Effector memory CD4-positive, alpha-beta T cell (primary cell): ENCODE measurements at regions not wholly inside any gene's neighbourhood (a gene's known extent, or its start where the extent isn't known, plus 50 kb on each side); places are given as distances from the start of the nearest gene placed in this dataset.

Source experiments
- DNase-seq, 3 donors: peaks; one replicate each; pipeline ENCODE4 v3.0.0-alpha.2; 2020
- H3K27ac ChIP-seq: 2 replicates; pipeline ENCODE4 v1.7.0; 2013; ENCODE audit warnings: mild to moderate bottlenecking, low read length, moderate library complexity; ENCODE audit not compliant: insufficient read depth, poor library complexity, severe bottlenecking
- H3K27me3 ChIP-seq: replicated peaks from 2 replicates; pipeline ENCODE4 v1.7.0; 2013; ENCODE audit warnings: mild to moderate bottlenecking, low read length; ENCODE audit not compliant: insufficient read depth, control insufficient read depth, poor library complexity, severe bottlenecking
- H3K36me3 ChIP-seq: 2 replicates; pipeline ENCODE4 v1.7.0; 2013; ENCODE audit warnings: mild to moderate bottlenecking, low read length, moderate library complexity; ENCODE audit not compliant: control insufficient read depth, insufficient read depth
- H3K4me1 ChIP-seq: 2 replicates; pipeline ENCODE4 v1.7.0; 2013; ENCODE audit warnings: low read length, mild to moderate bottlenecking; ENCODE audit not compliant: control insufficient read depth, insufficient read depth, poor library complexity, severe bottlenecking
- H3K4me3 ChIP-seq: 2 replicates; pipeline ENCODE4 v1.7.0; 2013; ENCODE audit warnings: low read length, low read depth, mild to moderate bottlenecking; ENCODE audit not compliant: insufficient read depth, poor library complexity, severe bottlenecking
- H3K9me3 ChIP-seq: 2 replicates; pipeline ENCODE4 v1.7.0; 2013; ENCODE audit warnings: mild to moderate bottlenecking, low read length, moderate library complexity; ENCODE audit not compliant: control insufficient read depth

DNA sequence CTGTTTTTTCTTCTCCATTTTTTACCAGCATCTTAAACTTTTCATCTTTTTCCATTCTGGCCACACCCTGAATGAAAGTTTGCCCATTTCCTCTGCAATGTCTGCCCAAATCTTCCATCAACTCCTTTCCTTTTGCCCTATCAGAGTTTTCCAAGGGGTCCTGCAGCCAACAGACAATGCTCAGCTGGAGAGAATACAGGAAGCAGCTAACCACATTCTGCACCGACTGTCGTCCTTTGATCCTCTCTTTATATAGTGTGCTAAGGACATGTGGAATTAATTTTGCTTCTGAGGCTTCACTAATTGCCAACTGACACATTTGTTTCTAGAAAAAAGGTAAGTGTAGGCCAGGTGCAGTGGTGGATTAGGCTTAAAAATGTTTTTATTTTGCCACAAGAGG lies 50.5 kb upstream of the DLX2 start:
- no peak for DNase-seq
- no peaks in the 10 kb centered on the region for H3K36me3 ChIP-seq
- no peaks in the 10 kb centered on the region for H3K4me1 ChIP-seq
- no peaks in the 10 kb centered on the region for H3K9me3 ChIP-seq
- H3K27ac ChIP-seq = no peak overlapping the region
- no peaks in the 10 kb centered on the region for H3K27me3 ChIP-seq
- no peak overlapping the region for H3K4me3 ChIP-seq

GRCh38 chr2:172153757-172154156 lies 51.1 kb upstream of the DLX2 start:
- Histone ChIP-seq H3K36me3 (no peaks in the 10 kb centered on the region), H3K4me3 (no peak overlapping the region), H3K9me3 (no peaks in the 10 kb centered on the region), H3K4me1 (no peaks in the 10 kb centered on the region), H3K27me3 (no peaks in the 10 kb centered on the region), H3K27ac (no peak overlapping the region)
- DNase-seq = no peak

DNA sequence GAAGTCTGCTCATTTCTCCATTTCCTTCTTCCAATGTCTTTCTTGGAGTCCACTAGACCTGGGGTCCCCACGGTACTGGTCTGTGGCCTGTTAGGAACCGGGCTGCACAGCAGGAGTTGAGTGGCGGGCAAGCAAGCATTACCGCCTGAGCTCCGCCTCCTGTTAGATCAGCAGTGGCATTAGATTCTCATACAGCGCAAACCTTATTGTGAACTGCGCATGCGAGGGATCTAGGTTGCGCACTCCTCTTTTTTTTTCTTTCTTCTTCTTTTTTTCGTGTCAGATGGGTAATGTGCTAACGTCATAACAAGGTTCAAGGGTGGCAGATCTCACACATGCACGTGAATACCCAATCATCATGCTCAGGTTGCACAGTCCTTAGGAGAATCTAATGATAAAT lies 53.1 kb upstream of the DLX2 start:
- H3K27me3 ChIP-seq = no peaks in the 10 kb centered on the region
- no peaks in the 10 kb centered on the region for H3K4me1 ChIP-seq
- no peak for DNase-seq
- no peak overlapping the region for H3K27ac ChIP-seq
- H3K36me3 ChIP-seq = no peaks in the 10 kb centered on the region
- H3K9me3 ChIP-seq = no peaks in the 10 kb centered on the region
- H3K4me3 ChIP-seq = no peak overlapping the region

GRCh38 chr2:172160839-172161238 lies 58.1 kb upstream of the DLX2 start:
- Histone ChIP-seq H3K27ac (no peak overlapping the region), H3K4me3 (no peak overlapping the region), H3K9me3 (no peaks in the 10 kb centered on the region), H3K36me3 (no peaks in the 10 kb centered on the region), H3K4me1 (no peaks in the 10 kb centered on the region), H3K27me3 (no peaks in the 10 kb centered on the region)
- no peak for DNase-seq

DNA sequence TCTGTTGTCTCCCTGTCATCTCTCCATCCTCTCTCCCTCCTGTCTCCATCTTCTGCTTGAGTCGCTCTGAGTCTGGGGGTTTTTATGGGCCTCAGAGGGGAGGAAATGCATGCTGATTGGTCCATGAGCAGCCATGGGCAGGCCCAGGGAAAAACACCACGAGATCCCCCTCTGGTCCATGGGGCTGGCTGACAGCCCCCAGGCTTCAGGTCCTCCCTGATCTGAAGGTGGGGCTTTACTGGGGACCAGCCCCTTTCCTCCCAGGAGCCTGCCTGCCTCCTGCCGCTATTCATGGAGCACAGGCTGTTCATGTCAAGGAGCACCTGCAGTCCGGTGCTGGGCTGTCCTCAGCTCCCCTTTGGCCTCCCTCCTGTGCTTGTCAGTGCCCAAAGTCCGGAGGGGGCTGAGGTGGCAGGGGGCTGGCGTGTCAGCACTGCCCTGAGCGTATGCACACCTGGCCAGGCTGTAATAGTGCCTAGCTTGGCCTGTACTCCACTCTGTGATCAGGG lies 59.6 kb upstream of the DLX2 start:
- Histone ChIP-seq H3K27me3 (no peaks in the 10 kb centered on the region), H3K27ac (no peak overlapping the region), H3K36me3 (no peaks in the 10 kb centered on the region), H3K4me3 (no peak overlapping the region), H3K9me3 (no peaks in the 10 kb centered on the region), H3K4me1 (no peaks in the 10 kb centered on the region)
- DNase-seq = no peak

DNA sequence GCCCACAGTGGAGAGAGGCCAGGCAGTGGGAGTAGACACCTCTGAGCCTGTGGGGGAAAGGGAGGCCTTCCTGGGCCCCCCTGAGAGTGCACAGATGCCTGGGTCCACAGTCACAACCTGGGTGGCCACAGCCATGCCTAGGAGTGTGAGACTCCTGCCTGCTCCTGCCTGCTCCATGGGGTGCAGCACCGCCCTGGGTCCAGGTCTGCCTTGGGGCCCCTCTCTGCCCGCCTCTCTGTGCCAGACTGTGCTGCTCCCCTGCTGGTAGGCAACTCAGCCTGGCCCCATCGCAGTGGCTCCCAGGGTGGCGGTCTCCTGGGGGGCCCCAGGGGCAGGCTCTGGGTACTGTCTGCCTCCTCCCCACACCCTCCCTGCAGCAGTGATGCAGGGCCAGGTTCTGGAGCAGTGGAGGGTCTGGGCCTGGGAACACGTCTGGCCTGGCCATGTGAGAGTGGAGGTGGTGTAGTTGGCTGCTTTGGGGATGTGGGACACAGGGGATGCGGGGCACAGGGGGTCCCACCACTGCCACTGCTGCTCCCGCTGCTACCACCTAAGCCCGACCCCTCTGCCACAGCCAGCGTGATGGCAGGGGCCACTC lies 60.1 kb upstream of the DLX2 start:
- no peaks in the 10 kb centered on the region for H3K4me1 ChIP-seq
- H3K9me3 ChIP-seq = no peaks in the 10 kb centered on the region
- H3K36me3 ChIP-seq = no peaks in the 10 kb centered on the region
- no peak overlapping the region for H3K27ac ChIP-seq
- H3K27me3 ChIP-seq = no peaks in the 10 kb centered on the region
- DNase-seq = no peak
- no peak overlapping the region for H3K4me3 ChIP-seq

DNA sequence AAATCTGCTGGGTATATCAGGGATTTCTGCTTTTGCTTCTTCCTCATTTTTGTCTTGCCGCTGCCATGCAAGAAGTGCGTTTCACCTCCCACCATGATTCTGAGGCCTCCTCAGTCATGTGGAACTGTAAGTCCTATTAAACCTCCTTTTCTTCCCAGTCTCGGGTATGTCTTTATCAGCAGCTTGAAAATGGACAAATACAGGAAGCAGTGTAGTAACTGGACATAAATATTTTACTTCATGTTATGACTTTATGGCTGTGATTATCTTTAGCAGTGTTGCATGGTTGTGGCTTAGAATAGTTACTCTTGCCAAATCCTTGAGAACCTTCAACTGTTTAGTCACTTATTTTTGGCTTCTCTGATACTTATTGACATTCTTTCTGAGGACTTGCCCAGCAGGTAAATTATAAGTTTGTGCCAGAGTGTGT lies 66.2 kb upstream of the DLX2 start:
- H3K4me1 ChIP-seq = peaks cover 4% of the 10 kb centered on the region
- no peak overlapping the region for H3K4me3 ChIP-seq
- H3K36me3 ChIP-seq = no peaks in the 10 kb centered on the region
- no peak for DNase-seq
- no peak overlapping the region for H3K27ac ChIP-seq
- H3K9me3 ChIP-seq = no peaks in the 10 kb centered on the region
- H3K27me3 ChIP-seq = no peaks in the 10 kb centered on the region

- Histone ChIP-seq H3K9me3 (no peaks in the 10 kb centered on the region), H3K36me3 (no peaks in the 10 kb centered on the region), H3K27me3 (no peaks in the 10 kb centered on the region), H3K4me3 (no peak overlapping the region), H3K4me1 (peaks cover 4% of the 10 kb centered on the region), H3K27ac (no peak overlapping the region)
- DNase-seq = no peak
These were observed 66.9 kb upstream of the DLX2 start for GRCh38 chr2:172169611-172170010.

GRCh38 chr2:172172513-172173173 lies 69.9 kb upstream of the DLX2 start:
- Histone ChIP-seq H3K27me3 (no peaks in the 10 kb centered on the region), H3K4me1 (peaks cover 4% of the 10 kb centered on the region), H3K4me3 (peak overlapping the region; percentile 68), H3K36me3 (no peaks in the 10 kb centered on the region), H3K9me3 (no peaks in the 10 kb centered on the region), H3K27ac (no peak overlapping the region)
- DNase-seq = peak; percentile 24 to 37 (median 28)

DNA sequence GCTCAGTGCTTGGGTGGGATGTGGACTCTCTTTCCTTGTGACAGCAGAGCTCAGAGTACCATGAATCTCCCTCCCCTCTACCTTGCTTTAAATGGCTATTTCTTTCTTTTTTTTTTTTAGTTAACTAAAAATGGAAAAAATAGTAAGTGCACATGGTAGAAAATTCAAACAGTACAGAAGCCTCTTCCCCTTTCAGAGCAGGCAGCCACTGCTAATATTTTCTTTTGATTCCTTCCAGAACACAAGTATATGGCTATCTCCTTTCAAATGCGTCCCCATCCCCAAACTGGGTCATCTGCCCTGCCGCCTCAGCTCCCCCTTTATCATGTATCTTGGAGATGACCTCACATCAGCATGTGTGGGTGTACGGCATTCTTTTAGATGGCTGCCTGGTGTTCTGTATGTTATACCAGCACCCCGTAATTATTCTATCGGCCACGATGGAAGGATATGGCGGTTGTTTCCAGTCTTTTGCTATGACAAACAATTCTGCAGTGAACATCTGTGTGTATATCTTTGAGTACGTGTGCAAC lies 70.5 kb upstream of the DLX2 start:
- Histone ChIP-seq H3K27me3 (no peaks in the 10 kb centered on the region), H3K4me3 (peak overlapping the region; percentile 68), H3K36me3 (no peaks in the 10 kb centered on the region), H3K4me1 (peaks cover 4% of the 10 kb centered on the region), H3K9me3 (no peaks in the 10 kb centered on the region), H3K27ac (no peak overlapping the region)
- no peak for DNase-seq
